HEK293 (cell line): ENCODE measurements at regions not wholly inside any gene's neighbourhood (a gene's known extent, or its start where the extent isn't known, plus 50 kb on each side); places are given as distances from the start of the nearest gene placed in this dataset.

Experiments
- ATF2 ChIP-seq: fragments of 450-650 bp; formaldehyde crosslinking; IDR thresholded peaks from 2 replicates; pipeline ENCODE4 v1.5.1; 2016; ENCODE audit warnings: missing biosample characterization, missing genetic modification characterization, low read depth
- CTCF ChIP-seq: fragments of 450-650 bp; formaldehyde crosslinking; IDR thresholded peaks from 2 replicates; pipeline ENCODE4 v1.5.1; 2016; ENCODE audit warnings: missing biosample characterization, missing genetic modification characterization
- PBX3 ChIP-seq: sonication (generic); formaldehyde crosslinking; IDR thresholded peaks from 2 replicates; pipeline ENCODE4 v1.8.1; 2022; ENCODE audit warnings: mild to moderate bottlenecking, moderate library complexity, missing genetic modification reagents
- REST ChIP-seq: fragments of 450-650 bp; formaldehyde crosslinking; IDR thresholded peaks from 2 replicates; pipeline ENCODE4 v1.5.1; 2016; ENCODE audit warnings: missing biosample characterization, missing genetic modification characterization
- SALL2 ChIP-seq: fragments of 450-650 bp; formaldehyde crosslinking; IDR thresholded peaks from 2 replicates; pipeline ENCODE4 v1.5.0; 2017; ENCODE audit warnings: missing biosample characterization, mild to moderate bottlenecking, missing genetic modification characterization, borderline replicate concordance
- ZFP41 ChIP-seq: fragments of 450-650 bp; formaldehyde crosslinking; IDR thresholded peaks from 2 replicates; pipeline ENCODE4 v1.5.1; 2016; ENCODE audit warnings: missing biosample characterization, missing genetic modification characterization, borderline replicate concordance

GRCh38 chr6:141824350-141824749 lies 308.4 kb upstream of the GJE1 start:
- TF ChIP-seq CTCF (tag by site-specific recombination) (no peak), ATF2 (tag by site-specific recombination) (no peak), PBX3 (no peak), REST (tag by site-specific recombination) (no peak), SALL2 (tag by site-specific recombination) (no peak), ZFP41 (tag by site-specific recombination) (no peak)
